Esophagus (tissue), 2 donors: ENCODE measurements at regions not wholly inside any gene's neighbourhood (a gene's known extent, or its start where the extent isn't known, plus 50 kb on each side); places are given as distances from the start of the nearest gene placed in this dataset.

Experiments used
- H3K27ac ChIP-seq, 2 donors: one replicate each; pipeline ENCODE4 v1.5.1; 2013; ENCODE audit warnings: low read depth in 2 of 2, mild to moderate bottlenecking in 2 of 2, inconsistent platforms in 1 of 2, low read length in 1 of 2, moderate library complexity in 1 of 2
- H3K27me3 ChIP-seq, 2 donors: one replicate each; pipeline ENCODE4 v1.6.1; 2013; ENCODE audit warnings: low read length in 2 of 2, control low read depth in 1 of 2, mild to moderate bottlenecking in 1 of 2; ENCODE audit not compliant: insufficient read depth in 2 of 2, control insufficient read depth in 1 of 2
- H3K36me3 ChIP-seq, 2 donors: one replicate each; pipeline ENCODE4 v1.6.1; 2013; ENCODE audit warnings: low read length in 1 of 2; ENCODE audit not compliant: control insufficient read depth in 2 of 2, insufficient read depth in 2 of 2
- H3K4me1 ChIP-seq, 2 donors: one replicate each; pipeline ENCODE4 v1.6.1; 2013; ENCODE audit warnings: low read length in 1 of 2; ENCODE audit not compliant: control insufficient read depth in 2 of 2, insufficient read depth in 2 of 2
- H3K4me3 ChIP-seq, 2 donors: one replicate each; pipeline ENCODE4 v1.5.1; 2013; ENCODE audit warnings: low read length in 2 of 2, mild to moderate bottlenecking in 2 of 2, low read depth in 1 of 2, moderate library complexity in 1 of 2
- H3K9me3 ChIP-seq, 2 donors: one replicate each; pipeline ENCODE4 v1.6.1; 2013; ENCODE audit warnings: mild to moderate bottlenecking in 2 of 2, low read depth in 1 of 2, low read length in 1 of 2, moderate library complexity in 1 of 2; ENCODE audit not compliant: control insufficient read depth in 2 of 2, insufficient read depth in 1 of 2
- WGBS, 2 donors: extraction: QIAGEN DNeasy Blood & Tissue Kit; methylation state at CpG; one replicate each; pipeline ENCODE4 v1.1.7; 2013; 5-methylcytosine and 5-hydroxymethylcytosine counted together
- donor health status: healthy with polysubstance abuse.
- donor health status: Bipolar disorder and iron deficiency.

- no peaks in the 10 kb centered on the region for H3K27me3 ChIP-seq
- H3K36me3 ChIP-seq = no peaks in the 10 kb centered on the region
- peaks cover 0 to 3% of the 10 kb centered on the region in 2 donors for H3K4me1 ChIP-seq
- no peak overlapping the region for H3K4me3 ChIP-seq
- H3K27ac ChIP-seq = no peak overlapping the region
- peaks cover 0 to 2% of the 10 kb centered on the region in 2 donors for H3K9me3 ChIP-seq
Measured at GRCh38 chr5:57033103-57033502, 81.2 kb upstream of the MIER3 start.

GRCh38 chr5:57033503-57033902, 81.6 kb upstream of the MIER3 start:
- no peak overlapping the region for H3K4me3 ChIP-seq
- H3K4me1 ChIP-seq = peaks cover 0 to 3% of the 10 kb centered on the region in 2 donors
- no peaks in the 10 kb centered on the region for H3K27me3 ChIP-seq
- WGBS, 2 donors = 55 to 59% methylated on average over 2 of the region's 2 CpGs
- H3K9me3 ChIP-seq = peaks cover 0 to 2% of the 10 kb centered on the region in 2 donors
- no peaks in the 10 kb centered on the region for H3K36me3 ChIP-seq
- no peak overlapping the region for H3K27ac ChIP-seq

GRCh38 chr5:57034201-57034916, 82.4 kb upstream of the MIER3 start:
- H3K4me1 ChIP-seq = peaks cover 0 to 3% of the 10 kb centered on the region in 2 donors
- peaks cover 0 to 2% of the 10 kb centered on the region in 2 donors for H3K9me3 ChIP-seq
- no peak overlapping the region for H3K27ac ChIP-seq
- 70 to 75% methylated on average over 5 of the region's 5 CpGs for WGBS, 2 donors
- H3K4me3 ChIP-seq = no peak overlapping the region
- H3K36me3 ChIP-seq = no peaks in the 10 kb centered on the region
- H3K27me3 ChIP-seq = no peaks in the 10 kb centered on the region

GRCh38 chr5:57035955-57036354, 84.0 kb upstream of the MIER3 start:
- Histone ChIP-seq H3K9me3 (peaks cover 0 to 2% of the 10 kb centered on the region in 2 donors), H3K27me3 (no peaks in the 10 kb centered on the region), H3K36me3 (no peaks in the 10 kb centered on the region), H3K27ac (no peak overlapping the region), H3K4me3 (no peak overlapping the region), H3K4me1 (peaks cover 0 to 3% of the 10 kb centered on the region in 2 donors)
- WGBS, 2 donors = 65 to 84% methylated on average over 3 of the region's 3 CpGs

- Histone ChIP-seq H3K36me3 (no peaks in the 10 kb centered on the region), H3K27me3 (no peaks in the 10 kb centered on the region), H3K27ac (no peak overlapping the region), H3K4me1 (peaks cover 0 to 3% of the 10 kb centered on the region in 2 donors), H3K4me3 (no peak overlapping the region), H3K9me3 (peaks cover 0 to 2% of the 10 kb centered on the region in 2 donors)
- 79 to 85% methylated on average over 3 of the region's 3 CpGs for WGBS, 2 donors
Measured at GRCh38 chr5:57036761-57037160, 84.8 kb upstream of the MIER3 start.

- Histone ChIP-seq H3K9me3 (peaks cover 0 to under 1% of the 10 kb centered on the region in 2 donors), H3K36me3 (no peaks in the 10 kb centered on the region), H3K27ac (no peak overlapping the region), H3K4me3 (no peak overlapping the region), H3K4me1 (peaks cover 0 to under 1% of the 10 kb centered on the region in 2 donors), H3K27me3 (no peaks in the 10 kb centered on the region)
- 82 to 84% methylated on average over 6 of the region's 6 CpGs for WGBS, 2 donors
Measured at GRCh38 chr5:57037355-57037754, 85.4 kb upstream of the MIER3 start.

- H3K27me3 ChIP-seq = no peaks in the 10 kb centered on the region
- no peak overlapping the region for H3K27ac ChIP-seq
- H3K4me1 ChIP-seq = no peaks in the 10 kb centered on the region
- no peaks in the 10 kb centered on the region for H3K9me3 ChIP-seq
- 46 to 50% methylated on average over 1 of the region's 1 CpG for WGBS, 2 donors
- H3K4me3 ChIP-seq = no peak overlapping the region
- no peaks in the 10 kb centered on the region for H3K36me3 ChIP-seq
Measured at GRCh38 chr5:57041570-57041969, 89.6 kb upstream of the MIER3 start.

- H3K27me3 ChIP-seq = no peaks in the 10 kb centered on the region
Measured at GRCh38 chr5:57042524-57042931, 90.6 kb upstream of the MIER3 start.

GRCh38 chr5:57054135-57054534, 102.2 kb upstream of the MIER3 start:
- no peak overlapping the region for H3K27ac ChIP-seq
- H3K4me3 ChIP-seq = no peak overlapping the region
- H3K36me3 ChIP-seq = no peaks in the 10 kb centered on the region
- no peaks in the 10 kb centered on the region for H3K27me3 ChIP-seq
- no peaks in the 10 kb centered on the region for H3K4me1 ChIP-seq
- no peaks in the 10 kb centered on the region for H3K9me3 ChIP-seq

More at GRCh38 chr5:57042524-57042931, 90.6 kb upstream of the MIER3 start:
- WGBS, 2 donors = 86 to 93% methylated on average over 3 of the region's 3 CpGs
- Histone ChIP-seq H3K27ac (no peak overlapping the region), H3K4me1 (no peaks in the 10 kb centered on the region), H3K9me3 (no peaks in the 10 kb centered on the region), H3K4me3 (no peak overlapping the region), H3K36me3 (no peaks in the 10 kb centered on the region)

- Histone ChIP-seq H3K9me3 (no peaks in the 10 kb centered on the region), H3K4me1 (no peaks in the 10 kb centered on the region), H3K36me3 (no peaks in the 10 kb centered on the region), H3K27me3 (no peaks in the 10 kb centered on the region), H3K27ac (no peak overlapping the region), H3K4me3 (no peak overlapping the region)
- 89 to 96% methylated on average over 1 of the region's 1 CpG for WGBS, 2 donors
Measured at GRCh38 chr5:57054671-57055070, 102.7 kb upstream of the MIER3 start.
